IMR-90 (cell line): ENCODE measurements at regions not wholly inside any gene's neighbourhood (a gene's known extent, or its start where the extent isn't known, plus 50 kb on each side); places are given as distances from the start of the nearest gene placed in this dataset.

Source experiments
- ATAC-seq: fragments of 200-7000 bp; cut with Tn5 transposase; 2 replicates; pipeline ENCODE4 v1.9.1; 2020; ENCODE audit warnings: low read depth, mild to moderate bottlenecking, moderate library complexity
- BruUV-seq: library from RNA; stranded (reverse); fragments of 400-500 nt; replicated peaks from 2 replicates; lab custom pipeline; 2021; lab: Mats Ljungman, UMichigan
- CTCF ChIA-PET: fragments of 300-600 bp; formaldehyde crosslinking; extraction: SDS; loops from one replicate; lab custom pipeline; 2021; ENCODE audit warnings: antibody characterized with exemption; lab: Yijun Ruan, JAX
- POLR2A ChIA-PET: fragments of 300-600 bp; sonication (Branson Sonifier 250); formaldehyde crosslinking; loops from one replicate; lab custom pipeline; 2022; ENCODE audit warnings: antibody characterized with exemption; ENCODE audit not compliant: unreplicated experiment; lab: Charles Lee
- DNase-seq: peaks from one replicate; pipeline ENCODE4 v3.0.0; 2013
- H2AFZ ChIP-seq: replicated peaks from 2 replicates; pipeline ENCODE3; 2013; ENCODE audit warnings: low read length, mild to moderate bottlenecking; ENCODE audit not compliant: poor library complexity
- H2AK5ac ChIP-seq: 2 replicates; pipeline ENCODE4 v1.6.1; 2013; ENCODE audit warnings: low read depth, low read length, inconsistent platforms
- H2AK9ac ChIP-seq: replicated peaks from 2 replicates; pipeline ENCODE3; 2013; ENCODE audit warnings: mild to moderate bottlenecking, low read depth, low read length, moderate library complexity; ENCODE audit not compliant: poor library complexity
- H2BK120ac ChIP-seq: 2 replicates; pipeline ENCODE4 v1.6.1; 2013; ENCODE audit warnings: low read depth, low read length, inconsistent platforms
- H2BK15ac ChIP-seq: 3 replicates; pipeline ENCODE4 v1.6.1; 2013; ENCODE audit warnings: low read depth, low read length, inconsistent platforms
- H2BK20ac ChIP-seq: 2 replicates; pipeline ENCODE4 v1.6.1; 2013; ENCODE audit warnings: low read depth, mild to moderate bottlenecking, inconsistent platforms, low read length, moderate library complexity
- H2BK5ac ChIP-seq: 2 replicates; pipeline ENCODE4 v1.6.1; 2013; ENCODE audit warnings: mild to moderate bottlenecking, low read depth, low read length, inconsistent platforms; ENCODE audit not compliant: poor library complexity, severe bottlenecking
- H3K14ac ChIP-seq: replicated peaks from 2 replicates; pipeline ENCODE4 v1.6.1; 2013; ENCODE audit warnings: low read depth, low read length, inconsistent platforms
- H3K18ac ChIP-seq: 2 replicates; pipeline ENCODE4 v1.6.1; 2013; ENCODE audit warnings: low read depth, low read length, control low read depth
- H3K23ac ChIP-seq: 2 replicates; pipeline ENCODE4 v1.6.1; 2013; ENCODE audit warnings: low read depth, low read length, inconsistent platforms
- H3K27ac ChIP-seq: 2 replicates; pipeline ENCODE4 v1.5.1; 2013; ENCODE audit warnings: mild to moderate bottlenecking, control low read depth, low read length; ENCODE audit not compliant: insufficient read depth
- H3K27me3 ChIP-seq: 2 replicates; pipeline ENCODE4 v1.6.1; 2013; ENCODE audit warnings: low read length; ENCODE audit not compliant: control insufficient read depth, insufficient read depth
- H3K36me3 ChIP-seq: 2 replicates; pipeline ENCODE4 v1.6.1; 2013; ENCODE audit warnings: low read length, mixed read lengths; ENCODE audit not compliant: control insufficient read depth, insufficient read depth
- H3K4ac ChIP-seq: 2 replicates; pipeline ENCODE4 v1.6.1; 2013; ENCODE audit warnings: low read depth, low read length, inconsistent platforms
- H3K4me1 ChIP-seq: 2 replicates; pipeline ENCODE4 v1.6.1; 2013; ENCODE audit warnings: low read length, mixed read lengths; ENCODE audit not compliant: control insufficient read depth, insufficient read depth
- H3K4me2 ChIP-seq: 2 replicates; pipeline ENCODE4 v1.6.1; 2013; ENCODE audit warnings: low read depth, mild to moderate bottlenecking, control low read depth, low read length, moderate library complexity
- H3K4me3 ChIP-seq: 2 replicates; pipeline ENCODE4 v1.5.1; 2013; ENCODE audit warnings: low read depth, mild to moderate bottlenecking, control low read depth, low read length, moderate library complexity; ENCODE audit not compliant: insufficient read depth
- H3K56ac ChIP-seq: 2 replicates; pipeline ENCODE4 v1.6.1; 2013; ENCODE audit warnings: low read length, inconsistent platforms; ENCODE audit not compliant: insufficient read depth; ENCODE audit errors: extremely low read depth
- H3K79me1 ChIP-seq, 2 experiments: 2 replicates each; pipeline ENCODE4 v1.6.1; 2013; ENCODE audit warnings: low read length in 2 of 2, inconsistent platforms in 1 of 2, low read depth in 1 of 2
- H3K9ac ChIP-seq: 2 replicates; pipeline ENCODE4 v1.6.1; 2013; ENCODE audit warnings: low read depth, low read length, control low read depth
- H3K9me1 ChIP-seq: 2 replicates; pipeline ENCODE4 v1.6.1; 2013; ENCODE audit warnings: low read length, inconsistent platforms; ENCODE audit not compliant: insufficient read depth
- H3K9me3 ChIP-seq: 2 replicates; pipeline ENCODE4 v1.6.1; 2013; ENCODE audit warnings: low read length; ENCODE audit not compliant: control insufficient read depth, insufficient read depth
- H4K20me1 ChIP-seq: 2 replicates; pipeline ENCODE4 v1.6.1; 2013; ENCODE audit warnings: low read length, inconsistent platforms; ENCODE audit not compliant: insufficient read depth
- H4K5ac ChIP-seq: 2 replicates; pipeline ENCODE4 v1.6.1; 2013; ENCODE audit warnings: mild to moderate bottlenecking, low read depth, low read length, control low read depth
- H4K8ac ChIP-seq, 2 experiments: 2 replicates each; pipeline ENCODE4 v1.6.1; 2013; ENCODE audit warnings: low read depth in 2 of 2, low read length in 2 of 2, control low read depth in 1 of 2, inconsistent platforms in 1 of 2
- H4K91ac ChIP-seq: 2 replicates; pipeline ENCODE4 v1.6.1; 2013; ENCODE audit warnings: low read depth, low read length, inconsistent platforms; ENCODE audit not compliant: insufficient read depth
- CEBPB ChIP-seq: IDR thresholded peaks from 2 replicates; pipeline ENCODE4 v1.6.1; 2012; ENCODE audit warnings: low read depth, low read length, improper control_type of control experiment
- ELK1 ChIP-seq: fragments of 150-350 bp; IDR thresholded peaks from 2 replicates; pipeline ENCODE4 v1.6.1; 2016; ENCODE audit warnings: low read depth, mild to moderate bottlenecking, low read length, moderate library complexity, borderline replicate concordance
- RAD21 ChIP-seq: IDR thresholded peaks from 2 replicates; pipeline ENCODE4 v1.6.1; 2012; ENCODE audit warnings: low read length, improper control_type of control experiment
- RCOR1 ChIP-seq: IDR thresholded peaks from 2 replicates; pipeline ENCODE4 v1.6.1; 2012; ENCODE audit warnings: mild to moderate bottlenecking, low read length, improper control_type of control experiment; ENCODE audit not compliant: insufficient replicate concordance
- RFX5 ChIP-seq: IDR thresholded peaks from 2 replicates; pipeline ENCODE4 v1.8.0; 2012; ENCODE audit warnings: low read depth, mild to moderate bottlenecking, low read length, moderate library complexity
- SMC3 ChIP-seq: fragments of 150-350 bp; IDR thresholded peaks from 2 replicates; pipeline ENCODE4 v1.6.1; 2016; ENCODE audit warnings: low read depth, mild to moderate bottlenecking, antibody characterized with exemption, low read length, moderate library complexity
- WGBS, 2 experiments: methylation state at CpG; one replicate each; pipeline versions ENCODE4 v1.1.5 to v1.1.7; 2013; ENCODE audit warnings: missing lambda C conversion rate in 2 of 2; ENCODE audit not compliant: insufficient read length in 1 of 2; ENCODE audit errors: extremely low coverage in 2 of 2; 5-methylcytosine and 5-hydroxymethylcytosine counted together
- dilution Hi-C: fragments of 300-500 bp; cut with HindIII; formaldehyde crosslinking; loops from one replicate; pipeline ENCODE4 v1.14.3; 2018; ENCODE audit warnings: low sequenced_read_pairs; ENCODE audit not compliant: unreplicated experiment
- in situ Hi-C: fragments of 300-500 bp; cut with MboI; formaldehyde crosslinking; loops from 3 replicates; pipeline ENCODE4 v1.14.3; 2019; ENCODE audit warnings: low sequenced_read_pairs, inconsistent platforms, mixed read lengths
- intact Hi-C: fragments of 100-400 bp; cut with micrococcal nuclease; formaldehyde crosslinking; loops from 2 replicates; pipeline ENCODE4 v1.10.0; 2022

GRCh38 chr5:101673120-101673519 lies 623.0 kb downstream of the SLCO4C1 start:
- dilution Hi-C loops (no loop called here), intact Hi-C loops (no loop called here), in situ Hi-C loops (no loop called here)
- DNase-seq (no peak), ATAC-seq (no peak)
- Histone ChIP-seq H3K23ac (no peak overlapping the region), H2AK5ac (no peak overlapping the region), H4K5ac (no peak overlapping the region), H3K4ac (no peak overlapping the region), H3K14ac (no peak overlapping the region), H2AFZ (no peak overlapping the region), H4K8ac (no peak overlapping the region), H2BK120ac (no peak overlapping the region), H2BK15ac (no peak overlapping the region), H2AK9ac (no peak overlapping the region), H2BK20ac (no peak overlapping the region), H3K18ac (no peak overlapping the region), H3K36me3 (no peaks in the 10 kb centered on the region), H3K4me2 (no peak overlapping the region), H3K79me1 (no peaks in the 10 kb centered on the region), H3K4me1 (no peaks in the 10 kb centered on the region), H3K27me3 (no peaks in the 10 kb centered on the region), H3K4me3 (no peak overlapping the region), H3K9me1 (no peaks in the 10 kb centered on the region), H2BK5ac (no peak overlapping the region), H4K20me1 (no peaks in the 10 kb centered on the region), H3K27ac (no peak overlapping the region), H3K56ac (no peak overlapping the region), H4K91ac (no peak overlapping the region), H3K9ac (no peak overlapping the region), H3K9me3 (no peaks in the 10 kb centered on the region)
- ChIA-PET POLR2A (no interaction called here), CTCF (no interaction called here)
- TF ChIP-seq ELK1 (no peak), RCOR1 (no peak), RAD21 (no peak), RFX5 (no peak), CEBPB (no peak), SMC3 (no peak)
- BruUV-seq = no TSS peak
- WGBS, 2 experiments = 40% methylated on average over 1 of the region's 5 CpGs; no CpG with 5 or more reads in 1 of the 2 experiments
